ENCODE measurements at regions not wholly inside any gene's neighbourhood (a gene's known extent, or its start where the extent isn't known, plus 50 kb on each side); places are given as distances from the start of the nearest gene placed in this dataset.

DNA sequence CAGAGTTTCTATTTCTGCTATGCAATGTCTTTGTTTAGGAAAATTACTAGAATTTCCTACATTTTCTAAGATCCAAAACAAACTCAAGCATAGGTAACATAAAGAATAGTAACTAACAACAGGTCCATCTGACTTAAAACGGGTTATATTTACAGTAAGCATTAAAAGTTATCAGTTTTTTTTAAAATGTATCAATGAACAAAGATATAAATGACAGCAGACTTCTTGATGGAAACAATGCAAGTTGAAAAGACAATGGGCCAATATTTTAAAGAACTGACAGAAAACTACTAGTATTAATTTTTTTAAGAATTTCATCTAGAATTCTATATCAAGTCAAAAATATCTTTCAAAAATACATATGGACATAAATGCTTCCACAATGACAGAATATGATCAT lies 367.1 kb upstream of the MGAT4C start:
- no peaks in the 10 kb centered on the region for H4K20me1 ChIP-seq (ENCODE audit: control insufficient read depth, insufficient read depth, insufficient read length)
- Mint-ChIP-seq H3K9me3 (peaks cover 37 to 41% of the 10 kb centered on the region in 2 experiments), H3K4me3 (no peak overlapping the region), H3K27me3 (ENCODE audit: low read depth) (no peaks in the 10 kb centered on the region), H3K27ac (no peak overlapping the region), H3K36me3 (ENCODE audit: insufficient read depth in 1 of 3, low read depth in 3 of 3) (peaks cover 6 to 26% (median 7%) of the 10 kb centered on the region in 3 experiments; a peak in 6 of 7 replicates), H3K4me1 (no peaks in the 10 kb centered on the region)
- H3K56ac ChIP-seq (ENCODE audit: insufficient read length, low read depth, low read length): no peak overlapping the region
- H4K8ac ChIP-seq (replicated peaks; ENCODE audit: insufficient read length, low read depth, low read length): no peak overlapping the region
- no peak overlapping the region for H3K23ac ChIP-seq (ENCODE audit: insufficient read length, low read depth, low read length)
- no peak overlapping the region for H2BK120ac ChIP-seq (ENCODE audit: low read depth, low read length, poor library complexity, severe bottlenecking)
- WGBS (ENCODE audit: extremely low coverage, insufficient read length, low lambda C conversion rate): no CpG with 5 or more reads among the region's 1 CpG
- no peak overlapping the region for H2BK12ac ChIP-seq (ENCODE audit: insufficient read length, low read depth, low read length)
- H3K27me3 ChIP-seq (ENCODE audit: insufficient read depth, low read length): no peaks in the 10 kb centered on the region
- no peaks in the 10 kb centered on the region for H3K79me1 ChIP-seq (ENCODE audit: insufficient read depth, low read depth, low read length, poor library complexity, severe bottlenecking)
- H3T11ph ChIP-seq (ENCODE audit: low read length): no peak overlapping the region
- no peak overlapping the region for H3K9ac ChIP-seq (ENCODE audit: extremely low read depth, insufficient read length, low read length)
- no peak overlapping the region for H3K18ac ChIP-seq (ENCODE audit: insufficient read length, low read depth, low read length)
- no peaks in the 10 kb centered on the region for H3K9me3 ChIP-seq (ENCODE audit: control insufficient read depth, low read depth, low read length)
- no peak overlapping the region for H3K27ac ChIP-seq (ENCODE audit: insufficient read length, low read depth, low read length)
- no peak overlapping the region for H2BK5ac ChIP-seq (ENCODE audit: insufficient read length, low read length)
- no peaks in the 10 kb centered on the region for H3K4me1 ChIP-seq (ENCODE audit: insufficient read depth, low read length)
- H2AK5ac ChIP-seq (ENCODE audit: insufficient read length, low read length): no peak overlapping the region
- H2BK15ac ChIP-seq (ENCODE audit: low read depth, low read length): no peak overlapping the region
- H3K79me2 ChIP-seq (ENCODE audit: insufficient read depth, low read length): no peaks in the 10 kb centered on the region
- TF ChIP-seq, protein P1, sequence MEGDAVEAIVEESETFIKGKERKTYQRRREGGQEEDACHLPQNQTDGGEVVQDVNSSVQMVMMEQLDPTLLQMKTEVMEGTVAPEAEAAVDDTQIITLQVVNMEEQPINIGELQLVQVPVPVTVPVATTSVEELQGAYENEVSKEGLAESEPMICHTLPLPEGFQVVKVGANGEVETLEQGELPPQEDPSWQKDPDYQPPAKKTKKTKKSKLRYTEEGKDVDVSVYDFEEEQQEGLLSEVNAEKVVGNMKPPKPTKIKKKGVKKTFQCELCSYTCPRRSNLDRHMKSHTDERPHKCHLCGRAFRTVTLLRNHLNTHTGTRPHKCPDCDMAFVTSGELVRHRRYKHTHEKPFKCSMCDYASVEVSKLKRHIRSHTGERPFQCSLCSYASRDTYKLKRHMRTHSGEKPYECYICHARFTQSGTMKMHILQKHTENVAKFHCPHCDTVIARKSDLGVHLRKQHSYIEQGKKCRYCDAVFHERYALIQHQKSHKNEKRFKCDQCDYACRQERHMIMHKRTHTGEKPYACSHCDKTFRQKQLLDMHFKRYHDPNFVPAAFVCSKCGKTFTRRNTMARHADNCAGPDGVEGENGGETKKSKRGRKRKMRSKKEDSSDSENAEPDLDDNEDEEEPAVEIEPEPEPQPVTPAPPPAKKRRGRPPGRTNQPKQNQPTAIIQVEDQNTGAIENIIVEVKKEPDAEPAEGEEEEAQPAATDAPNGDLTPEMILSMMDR (conservative IDR thresholded peaks at IDR 0.05): no peak
- H3K4ac ChIP-seq (ENCODE audit: low read depth, low read length): no peak overlapping the region
- H4K91ac ChIP-seq (ENCODE audit: insufficient read length, low read depth, low read length): no peak overlapping the region
- no peak overlapping the region for H2AFZ ChIP-seq (ENCODE audit: low read length)
- no peak overlapping the region for H3K4me2 ChIP-seq (ENCODE audit: insufficient read depth, insufficient read length, low read length)
- no peaks in the 10 kb centered on the region for H3K23me2 ChIP-seq (ENCODE audit: insufficient read length, low read depth, low read length, poor library complexity, severe bottlenecking)
- H3K14ac ChIP-seq (ENCODE audit: insufficient read depth, low read length): no peak overlapping the region
- DNase-seq: no peak
- H2BK20ac ChIP-seq (ENCODE audit: low read depth, low read length, poor library complexity, severe bottlenecking): no peak overlapping the region
- H4K5ac ChIP-seq (ENCODE audit: insufficient read length, low read depth, low read length): no peak overlapping the region
